ENCODE measurements at regions not wholly inside any gene's neighbourhood (a gene's known extent, or its start where the extent isn't known, plus 50 kb on each side); places are given as distances from the start of the nearest gene placed in this dataset.

GRCh38 chr17:5843366-5844026 lies 226.7 kb upstream of the WSCD1 start:
- TF ChIP-seq, protein P1, sequence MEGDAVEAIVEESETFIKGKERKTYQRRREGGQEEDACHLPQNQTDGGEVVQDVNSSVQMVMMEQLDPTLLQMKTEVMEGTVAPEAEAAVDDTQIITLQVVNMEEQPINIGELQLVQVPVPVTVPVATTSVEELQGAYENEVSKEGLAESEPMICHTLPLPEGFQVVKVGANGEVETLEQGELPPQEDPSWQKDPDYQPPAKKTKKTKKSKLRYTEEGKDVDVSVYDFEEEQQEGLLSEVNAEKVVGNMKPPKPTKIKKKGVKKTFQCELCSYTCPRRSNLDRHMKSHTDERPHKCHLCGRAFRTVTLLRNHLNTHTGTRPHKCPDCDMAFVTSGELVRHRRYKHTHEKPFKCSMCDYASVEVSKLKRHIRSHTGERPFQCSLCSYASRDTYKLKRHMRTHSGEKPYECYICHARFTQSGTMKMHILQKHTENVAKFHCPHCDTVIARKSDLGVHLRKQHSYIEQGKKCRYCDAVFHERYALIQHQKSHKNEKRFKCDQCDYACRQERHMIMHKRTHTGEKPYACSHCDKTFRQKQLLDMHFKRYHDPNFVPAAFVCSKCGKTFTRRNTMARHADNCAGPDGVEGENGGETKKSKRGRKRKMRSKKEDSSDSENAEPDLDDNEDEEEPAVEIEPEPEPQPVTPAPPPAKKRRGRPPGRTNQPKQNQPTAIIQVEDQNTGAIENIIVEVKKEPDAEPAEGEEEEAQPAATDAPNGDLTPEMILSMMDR (conservative IDR thresholded peaks at IDR 0.05 in 1 of 2, IDR thresholded peaks at IDR 0.05 in 1 of 2; ENCODE audit: extremely low read depth in 1 of 2, insufficient read depth in 1 of 2, low read depth in 1 of 2, low read length in 2 of 2) = no peak
- no peak for TF ChIP-seq EZH2 (IDR thresholded peaks at IDR 0.05; ENCODE audit: borderline replicate concordance, low read length)
